Epithelial cell of esophagus (primary cell): ENCODE measurements at regions not wholly inside any gene's neighbourhood (a gene's known extent, or its start where the extent isn't known, plus 50 kb on each side); places are given as distances from the start of the nearest gene placed in this dataset.

Experiments
- DNase-seq: peaks from one replicate; pipeline ENCODE4 v3.0.0; 2010; ENCODE audit warnings: low read depth
- H3K4me3 ChIP-seq: 2 replicates; pipeline ENCODE4 v1.5.1; 2011; ENCODE audit warnings: mild to moderate bottlenecking, low read length, control low read depth
- CTCF ChIP-seq: IDR thresholded peaks from 2 replicates; pipeline ENCODE4 v1.5.1; 2011; ENCODE audit warnings: low read depth, mild to moderate bottlenecking, low read length, control low read depth, inconsistent platforms; ENCODE audit not compliant: insufficient read depth; ENCODE audit errors: missing control alignments

GRCh38 chr4:181944527-181944926 lies 298.7 kb upstream of the TENM3 start:
- no peak for DNase-seq
- H3K4me3 ChIP-seq = no peak overlapping the region
- no peak for TF ChIP-seq CTCF

GRCh38 chr4:181946902-181947301 lies 296.3 kb upstream of the TENM3 start:
- H3K4me3 ChIP-seq = no peak overlapping the region
- no peak for DNase-seq
- no peak for TF ChIP-seq CTCF

GRCh38 chr4:181948839-181949382 lies 294.3 kb upstream of the TENM3 start:
- no peak for DNase-seq
- no peak overlapping the region for H3K4me3 ChIP-seq
- no peak for TF ChIP-seq CTCF

GRCh38 chr4:181949704-181950312 lies 293.4 kb upstream of the TENM3 start:
- H3K4me3 ChIP-seq = no peak overlapping the region
- DNase-seq = no peak
- TF ChIP-seq CTCF = no peak

- TF ChIP-seq CTCF = no peak
- no peak overlapping the region for H3K4me3 ChIP-seq
- DNase-seq = no peak
These were observed 292.7 kb upstream of the TENM3 start for GRCh38 chr4:181950372-181951127.

GRCh38 chr4:181951265-181951664 lies 291.9 kb upstream of the TENM3 start:
- TF ChIP-seq CTCF = no peak
- DNase-seq = peak; percentile 32
- no peak overlapping the region for H3K4me3 ChIP-seq
